ENCODE measurements at regions not wholly inside any gene's neighbourhood (a gene's known extent, or its start where the extent isn't known, plus 50 kb on each side); places are given as distances from the start of the nearest gene placed in this dataset.

DNA sequence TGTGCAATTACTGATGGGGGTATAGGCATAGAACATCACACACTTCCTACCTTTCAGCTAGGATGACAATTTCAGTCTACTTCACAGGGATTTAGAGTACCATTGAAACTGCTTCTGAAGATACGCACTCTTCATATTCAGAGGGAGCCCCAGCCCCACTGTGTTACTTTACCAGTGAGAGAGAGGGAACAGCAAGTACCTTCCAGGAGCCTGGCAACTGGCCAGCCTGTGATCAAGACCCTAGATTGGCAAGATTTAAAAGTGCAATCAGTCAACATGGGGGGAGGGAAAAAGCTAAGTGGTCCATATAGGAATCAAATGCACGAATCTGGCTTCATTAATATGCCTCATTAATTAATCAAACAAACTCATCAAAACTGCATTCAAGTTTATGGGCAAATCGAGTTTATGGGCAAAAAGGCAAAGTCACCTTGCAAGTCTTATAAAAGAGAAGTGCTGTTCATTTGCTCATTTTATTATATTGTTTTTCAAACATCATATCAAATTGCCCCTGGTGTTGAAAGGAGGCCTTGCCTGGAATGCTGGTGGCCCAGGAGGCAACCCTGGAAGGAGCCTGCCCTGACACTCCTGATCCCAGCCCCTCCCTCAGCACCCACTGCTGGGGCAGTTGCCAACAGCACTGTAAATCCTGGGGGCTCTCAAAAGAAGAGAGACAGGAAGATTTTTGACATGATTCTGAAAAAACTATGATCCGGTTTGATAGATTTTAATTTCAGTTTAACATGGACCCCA, 184.9 kb upstream of the DPT start:
- H3K27ac ChIP-seq (ENCODE audit: low read depth in 2 of 2, low read length in 2 of 2): no peak overlapping the region
- H3K9ac ChIP-seq (ENCODE audit: low read length in 3 of 3): no peak overlapping the region
- no peak overlapping the region for H3K4me3 ChIP-seq (ENCODE audit: low read length in 3 of 3)
- TF ChIP-seq, protein P1, sequence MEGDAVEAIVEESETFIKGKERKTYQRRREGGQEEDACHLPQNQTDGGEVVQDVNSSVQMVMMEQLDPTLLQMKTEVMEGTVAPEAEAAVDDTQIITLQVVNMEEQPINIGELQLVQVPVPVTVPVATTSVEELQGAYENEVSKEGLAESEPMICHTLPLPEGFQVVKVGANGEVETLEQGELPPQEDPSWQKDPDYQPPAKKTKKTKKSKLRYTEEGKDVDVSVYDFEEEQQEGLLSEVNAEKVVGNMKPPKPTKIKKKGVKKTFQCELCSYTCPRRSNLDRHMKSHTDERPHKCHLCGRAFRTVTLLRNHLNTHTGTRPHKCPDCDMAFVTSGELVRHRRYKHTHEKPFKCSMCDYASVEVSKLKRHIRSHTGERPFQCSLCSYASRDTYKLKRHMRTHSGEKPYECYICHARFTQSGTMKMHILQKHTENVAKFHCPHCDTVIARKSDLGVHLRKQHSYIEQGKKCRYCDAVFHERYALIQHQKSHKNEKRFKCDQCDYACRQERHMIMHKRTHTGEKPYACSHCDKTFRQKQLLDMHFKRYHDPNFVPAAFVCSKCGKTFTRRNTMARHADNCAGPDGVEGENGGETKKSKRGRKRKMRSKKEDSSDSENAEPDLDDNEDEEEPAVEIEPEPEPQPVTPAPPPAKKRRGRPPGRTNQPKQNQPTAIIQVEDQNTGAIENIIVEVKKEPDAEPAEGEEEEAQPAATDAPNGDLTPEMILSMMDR (IDR thresholded peaks at IDR 0.05; ENCODE audit: borderline replicate concordance, extremely low read depth, insufficient read depth): no peak
- no peaks in the 10 kb centered on the region for H3K9me3 ChIP-seq (ENCODE audit: control insufficient read depth in 2 of 3, insufficient read depth in 1 of 3, low read length in 3 of 3)
- H3K4me1 ChIP-seq (ENCODE audit: control insufficient read depth in 2 of 3, insufficient read depth in 2 of 3, low read depth in 1 of 3, low read length in 3 of 3): peaks cover 0 to 3% (median 0%) of the 10 kb centered on the region in 3 donors
- FAIRE-seq (no peak), DNase-seq (no peak)
- intact Hi-C loops (cut with DNase I): no loop called here
- no peaks in the 10 kb centered on the region for H3K36me3 ChIP-seq (ENCODE audit: control insufficient read depth in 2 of 3, insufficient read depth in 3 of 3, low read length in 3 of 3)
- no peaks in the 10 kb centered on the region for H3K27me3 ChIP-seq (ENCODE audit: control insufficient read depth, insufficient read depth, low read length)

DNA sequence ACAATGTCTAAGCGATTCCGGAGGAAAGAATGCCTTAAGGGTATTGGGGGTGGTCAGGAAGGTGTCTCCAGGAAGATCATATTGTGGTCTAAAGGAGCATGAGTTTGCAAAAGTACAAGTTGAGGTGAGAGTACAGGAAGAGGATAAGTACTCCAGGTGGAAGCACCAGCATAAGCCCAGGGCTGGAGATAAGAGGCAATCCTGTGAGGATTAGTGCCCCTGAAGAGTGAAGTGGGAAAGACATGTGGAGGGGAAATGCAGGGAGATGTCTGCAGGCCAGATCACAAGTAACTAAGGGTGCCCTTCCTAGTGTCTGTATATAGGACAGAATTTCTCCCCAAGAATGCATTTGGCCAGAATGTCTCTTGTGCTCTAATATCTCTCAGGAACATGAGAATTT, 188.3 kb upstream of the DPT start:
- FAIRE-seq (no peak), DNase-seq (no peak)
- H3K36me3 ChIP-seq (ENCODE audit: control insufficient read depth in 2 of 3, insufficient read depth in 3 of 3, low read length in 3 of 3): no peaks in the 10 kb centered on the region
- intact Hi-C loops (cut with DNase I): no loop called here
- H3K4me3 ChIP-seq (ENCODE audit: low read length in 3 of 3): no peak overlapping the region
- H3K27ac ChIP-seq (ENCODE audit: low read depth in 2 of 2, low read length in 2 of 2): no peak overlapping the region
- no peak overlapping the region for H3K9ac ChIP-seq (ENCODE audit: low read length in 3 of 3)
- no peaks in the 10 kb centered on the region for H3K9me3 ChIP-seq (ENCODE audit: control insufficient read depth in 2 of 3, insufficient read depth in 1 of 3, low read length in 3 of 3)
- peaks cover 3 to 21% (median 3%) of the 10 kb centered on the region in 3 donors for H3K4me1 ChIP-seq (ENCODE audit: control insufficient read depth in 2 of 3, insufficient read depth in 2 of 3, low read depth in 1 of 3, low read length in 3 of 3)
- TF ChIP-seq, protein P1 (IDR thresholded peaks at IDR 0.05; ENCODE audit: borderline replicate concordance, extremely low read depth, insufficient read depth): no peak
- no peaks in the 10 kb centered on the region for H3K27me3 ChIP-seq (ENCODE audit: control insufficient read depth, insufficient read depth, low read length)

DNA sequence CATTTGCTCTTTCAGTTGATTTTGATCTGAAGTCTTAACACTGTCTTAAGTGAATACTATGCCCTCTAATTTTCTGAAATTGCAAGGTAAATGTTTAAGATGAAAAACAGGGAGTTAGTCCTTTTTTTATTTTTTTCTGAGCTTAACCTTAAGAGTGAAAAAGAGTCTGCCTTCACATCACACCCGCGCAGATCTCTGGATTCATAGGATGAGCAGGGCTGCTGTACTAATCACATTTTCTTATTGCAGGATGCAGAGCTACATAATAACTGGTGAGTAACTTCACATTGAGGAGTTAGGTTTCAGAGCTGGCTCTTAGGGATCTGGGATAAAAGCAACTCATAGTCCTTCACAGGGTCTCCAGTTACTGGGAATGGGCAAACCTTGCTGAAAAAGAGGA, 188.7 kb upstream of the ATP1B1 start:
- intact Hi-C loops (cut with DNase I): no loop called here
- Histone ChIP-seq H3K27ac (ENCODE audit: low read depth in 2 of 2, low read length in 2 of 2) (no peak overlapping the region), H3K27me3 (ENCODE audit: control insufficient read depth, insufficient read depth, low read length) (no peaks in the 10 kb centered on the region), H3K4me3 (ENCODE audit: low read length in 3 of 3) (no peak overlapping the region), H3K9ac (ENCODE audit: low read length in 3 of 3) (no peak overlapping the region), H3K9me3 (ENCODE audit: control insufficient read depth in 2 of 3, insufficient read depth in 1 of 3, low read length in 3 of 3) (no peaks in the 10 kb centered on the region), H3K36me3 (ENCODE audit: control insufficient read depth in 2 of 3, insufficient read depth in 3 of 3, low read length in 3 of 3) (no peaks in the 10 kb centered on the region), H3K4me1 (ENCODE audit: control insufficient read depth in 2 of 3, insufficient read depth in 2 of 3, low read depth in 1 of 3, low read length in 3 of 3) (peaks cover 3 to 22% (median 3%) of the 10 kb centered on the region in 3 donors)
- DNase-seq (peak in 2 of 5 donors; percentile 16 to 51), FAIRE-seq (no peak)
- TF ChIP-seq, protein P1 (IDR thresholded peaks at IDR 0.05; ENCODE audit: borderline replicate concordance, extremely low read depth, insufficient read depth): no peak

All from kidney (tissue), 13 donors.